GM12878 (cell line): ENCODE measurements at regions not wholly inside any gene's neighbourhood (a gene's known extent, or its start where the extent isn't known, plus 50 kb on each side); places are given as distances from the start of the nearest gene placed in this dataset.

Source experiments
- FOS ChIP-seq: IDR thresholded peaks from 3 replicates; pipeline ENCODE4 v1.6.1; 2011; ENCODE audit warnings: borderline replicate concordance; ENCODE audit not compliant: insufficient read length; ENCODE audit errors: extremely low read depth
- HDAC2 ChIP-seq: fragments of 200-600 bp; sonication (generic); IDR thresholded peaks from 2 replicates; pipeline ENCODE4 v1.6.1; 2017
- MYB ChIP-seq: fragments of 150-350 bp; IDR thresholded peaks from 2 replicates; pipeline ENCODE4 v1.6.1; 2014; ENCODE audit warnings: mild to moderate bottlenecking, low read depth, low read length, borderline replicate concordance
- POLR2A ChIP-seq: IDR thresholded peaks from 2 replicates; pipeline ENCODE4 v1.6.1; 2011; ENCODE audit warnings: low read depth, mild to moderate bottlenecking, low read length
- RUNX3 ChIP-seq: IDR thresholded peaks from 2 replicates; pipeline ENCODE4 v1.6.1; 2012; ENCODE audit warnings: low read length, inconsistent platforms
- SIN3A ChIP-seq: IDR thresholded peaks from 2 replicates; pipeline ENCODE4 v1.6.1; 2012; ENCODE audit warnings: low read depth, low read length, improper control_type of control experiment
- SMAD1 ChIP-seq: fragments of 450-650 bp; IDR thresholded peaks from 2 replicates; pipeline ENCODE4 v1.6.1; 2018; ENCODE audit warnings: mild to moderate bottlenecking, low read depth; ENCODE audit not compliant: partially characterized antibody
- ZSCAN29 ChIP-seq: fragments of 450-650 bp; IDR thresholded peaks from 2 replicates; pipeline ENCODE4 v1.6.1; 2017; ENCODE audit warnings: mild to moderate bottlenecking, moderate library complexity
- TF ChIP-seq, protein P1 (sequence below), 3 experiments: IDR thresholded peaks in 2 of 3; conservative IDR thresholded peaks in 1 of 3; 2 replicates each; pipeline ENCODE4 v1.5.1; 2011; ENCODE audit warnings: low read depth in 3 of 3, low read length in 3 of 3, mild to moderate bottlenecking in 3 of 3, control low read depth in 2 of 3, moderate library complexity in 2 of 3, inconsistent platforms in 1 of 3, mixed read lengths in 1 of 3; ENCODE audit not compliant: control insufficient read depth in 2 of 3, insufficient read depth in 1 of 3; ENCODE audit errors: extremely low read depth in 1 of 3
- TF ChIP-seq, protein P2 (sequence below): IDR thresholded peaks from 2 replicates; pipeline ENCODE4 v1.6.1; 2011; ENCODE audit warnings: mild to moderate bottlenecking, low read depth, low read length, moderate library complexity; ENCODE audit not compliant: insufficient replicate concordance
- TF ChIP-seq, protein P3 (sequence below): fragments of 450-650 bp; IDR thresholded peaks from 2 replicates; pipeline ENCODE4 v1.6.1; 2017; ENCODE audit warnings: antibody characterized with exemption, mild to moderate bottlenecking, moderate library complexity

DNA sequence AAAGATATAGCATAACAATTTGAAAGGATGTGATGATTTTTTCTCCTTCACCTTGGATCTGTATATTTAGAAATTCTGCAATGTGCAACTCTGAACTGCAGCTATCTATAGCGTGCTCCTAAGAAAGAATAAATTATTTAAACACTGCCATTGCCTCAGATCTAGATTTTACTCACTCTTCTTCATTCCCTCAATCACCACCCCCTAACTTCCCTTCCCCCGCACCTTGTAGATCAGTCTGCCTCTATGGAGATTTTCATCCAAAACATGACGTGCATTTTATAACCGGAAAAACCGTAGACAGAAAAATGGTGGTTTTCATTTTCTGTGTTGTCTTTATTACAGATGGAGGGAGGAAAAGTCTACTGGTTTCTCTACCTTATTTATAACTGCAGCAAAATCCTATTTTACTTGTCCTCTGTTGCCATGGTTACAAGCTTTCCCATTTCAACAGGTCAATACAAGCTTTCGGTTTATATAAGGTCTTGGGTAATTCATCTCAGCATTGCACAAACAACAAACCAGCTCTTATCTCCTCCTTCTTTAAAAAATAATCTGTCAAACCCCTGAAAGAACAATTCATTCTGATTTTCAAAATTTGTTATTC is 480.0 kb downstream of the TAF11L14 start:
- TF ChIP-seq, protein P1, sequence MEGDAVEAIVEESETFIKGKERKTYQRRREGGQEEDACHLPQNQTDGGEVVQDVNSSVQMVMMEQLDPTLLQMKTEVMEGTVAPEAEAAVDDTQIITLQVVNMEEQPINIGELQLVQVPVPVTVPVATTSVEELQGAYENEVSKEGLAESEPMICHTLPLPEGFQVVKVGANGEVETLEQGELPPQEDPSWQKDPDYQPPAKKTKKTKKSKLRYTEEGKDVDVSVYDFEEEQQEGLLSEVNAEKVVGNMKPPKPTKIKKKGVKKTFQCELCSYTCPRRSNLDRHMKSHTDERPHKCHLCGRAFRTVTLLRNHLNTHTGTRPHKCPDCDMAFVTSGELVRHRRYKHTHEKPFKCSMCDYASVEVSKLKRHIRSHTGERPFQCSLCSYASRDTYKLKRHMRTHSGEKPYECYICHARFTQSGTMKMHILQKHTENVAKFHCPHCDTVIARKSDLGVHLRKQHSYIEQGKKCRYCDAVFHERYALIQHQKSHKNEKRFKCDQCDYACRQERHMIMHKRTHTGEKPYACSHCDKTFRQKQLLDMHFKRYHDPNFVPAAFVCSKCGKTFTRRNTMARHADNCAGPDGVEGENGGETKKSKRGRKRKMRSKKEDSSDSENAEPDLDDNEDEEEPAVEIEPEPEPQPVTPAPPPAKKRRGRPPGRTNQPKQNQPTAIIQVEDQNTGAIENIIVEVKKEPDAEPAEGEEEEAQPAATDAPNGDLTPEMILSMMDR (IDR thresholded peaks at IDR 0.05 in 2 of 3, conservative IDR thresholded peaks at IDR 0.05 in 1 of 3; ENCODE audit: control insufficient read depth in 2 of 3, extremely low read depth in 1 of 3, insufficient read depth in 1 of 3, low read depth in 3 of 3, low read length in 3 of 3): no peak
- TF ChIP-seq, protein P2, sequence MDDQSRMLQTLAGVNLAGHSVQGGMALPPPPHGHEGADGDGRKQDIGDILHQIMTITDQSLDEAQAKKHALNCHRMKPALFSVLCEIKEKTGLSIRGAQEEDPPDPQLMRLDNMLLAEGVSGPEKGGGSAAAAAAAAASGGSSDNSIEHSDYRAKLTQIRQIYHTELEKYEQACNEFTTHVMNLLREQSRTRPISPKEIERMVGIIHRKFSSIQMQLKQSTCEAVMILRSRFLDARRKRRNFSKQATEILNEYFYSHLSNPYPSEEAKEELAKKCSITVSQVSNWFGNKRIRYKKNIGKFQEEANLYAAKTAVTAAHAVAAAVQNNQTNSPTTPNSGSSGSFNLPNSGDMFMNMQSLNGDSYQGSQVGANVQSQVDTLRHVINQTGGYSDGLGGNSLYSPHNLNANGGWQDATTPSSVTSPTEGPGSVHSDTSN: no peak
- TF ChIP-seq SIN3A (no peak), HDAC2 (no peak), FOS (no peak), RUNX3 (no peak), ZSCAN29 (no peak), POLR2A (no peak), MYB (no peak), SMAD1 (no peak)
- TF ChIP-seq, protein P3, sequence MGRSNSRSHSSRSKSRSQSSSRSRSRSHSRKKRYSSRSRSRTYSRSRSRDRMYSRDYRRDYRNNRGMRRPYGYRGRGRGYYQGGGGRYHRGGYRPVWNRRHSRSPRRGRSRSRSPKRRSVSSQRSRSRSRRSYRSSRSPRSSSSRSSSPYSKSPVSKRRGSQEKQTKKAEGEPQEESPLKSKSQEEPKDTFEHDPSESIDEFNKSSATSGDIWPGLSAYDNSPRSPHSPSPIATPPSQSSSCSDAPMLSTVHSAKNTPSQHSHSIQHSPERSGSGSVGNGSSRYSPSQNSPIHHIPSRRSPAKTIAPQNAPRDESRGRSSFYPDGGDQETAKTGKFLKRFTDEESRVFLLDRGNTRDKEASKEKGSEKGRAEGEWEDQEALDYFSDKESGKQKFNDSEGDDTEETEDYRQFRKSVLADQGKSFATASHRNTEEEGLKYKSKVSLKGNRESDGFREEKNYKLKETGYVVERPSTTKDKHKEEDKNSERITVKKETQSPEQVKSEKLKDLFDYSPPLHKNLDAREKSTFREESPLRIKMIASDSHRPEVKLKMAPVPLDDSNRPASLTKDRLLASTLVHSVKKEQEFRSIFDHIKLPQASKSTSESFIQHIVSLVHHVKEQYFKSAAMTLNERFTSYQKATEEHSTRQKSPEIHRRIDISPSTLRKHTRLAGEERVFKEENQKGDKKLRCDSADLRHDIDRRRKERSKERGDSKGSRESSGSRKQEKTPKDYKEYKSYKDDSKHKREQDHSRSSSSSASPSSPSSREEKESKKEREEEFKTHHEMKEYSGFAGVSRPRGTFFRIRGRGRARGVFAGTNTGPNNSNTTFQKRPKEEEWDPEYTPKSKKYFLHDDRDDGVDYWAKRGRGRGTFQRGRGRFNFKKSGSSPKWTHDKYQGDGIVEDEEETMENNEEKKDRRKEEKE: no peak
